Activated CD4-positive, alpha-beta T cell treated with anti-CD3 and anti-CD28 coated beads for 1 hour (primary cell): ENCODE measurements at regions not wholly inside any gene's neighbourhood (a gene's known extent, or its start where the extent isn't known, plus 50 kb on each side); places are given as distances from the start of the nearest gene placed in this dataset.

Source experiments
- DNase-seq: peaks from one replicate; pipeline ENCODE4 v3.0.0-alpha.2; 2020

DNA sequence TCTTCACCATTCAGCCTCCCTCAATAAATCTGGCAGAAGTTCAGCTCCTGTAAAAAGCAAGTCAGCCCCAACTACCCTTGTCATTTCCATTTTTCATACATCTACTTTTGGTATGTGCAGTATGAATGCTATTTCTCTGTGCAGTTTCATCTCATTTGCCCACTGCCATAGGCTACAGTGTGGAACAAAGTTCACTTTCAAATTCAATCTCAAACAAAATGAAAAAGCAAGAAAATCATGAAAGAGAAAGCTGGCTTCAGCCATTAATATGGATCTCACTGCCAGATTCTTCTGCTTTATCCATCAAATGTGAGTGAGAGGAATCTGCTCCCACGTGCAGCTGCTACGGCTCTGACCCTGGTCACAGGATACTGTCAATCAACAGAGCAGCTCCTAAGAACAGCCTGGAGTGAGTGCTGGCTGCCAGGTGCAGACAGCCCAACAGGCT, 494.2 kb downstream of the ZNF608 start:
- DNase-seq: no peak

DNA sequence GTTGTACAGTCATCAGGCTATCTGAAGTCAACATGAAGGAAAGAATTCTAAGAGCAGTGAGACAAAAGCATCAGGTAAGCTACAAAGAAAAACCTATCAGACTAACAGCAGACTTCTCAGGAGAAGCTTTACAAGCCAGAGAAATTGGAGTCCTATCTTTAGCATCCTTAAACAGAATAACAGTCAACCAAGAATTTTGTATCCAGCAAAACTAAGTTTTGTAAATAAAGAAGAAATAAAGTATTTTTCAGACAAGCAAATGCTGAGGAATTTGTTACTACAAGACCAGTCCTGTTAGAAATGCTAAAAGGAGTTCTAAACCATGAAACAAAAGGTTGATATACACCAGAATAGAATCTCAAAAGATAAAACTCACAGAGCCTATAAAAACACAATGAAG, 501.2 kb downstream of the ZNF608 start:
- DNase-seq: no peak

DNA sequence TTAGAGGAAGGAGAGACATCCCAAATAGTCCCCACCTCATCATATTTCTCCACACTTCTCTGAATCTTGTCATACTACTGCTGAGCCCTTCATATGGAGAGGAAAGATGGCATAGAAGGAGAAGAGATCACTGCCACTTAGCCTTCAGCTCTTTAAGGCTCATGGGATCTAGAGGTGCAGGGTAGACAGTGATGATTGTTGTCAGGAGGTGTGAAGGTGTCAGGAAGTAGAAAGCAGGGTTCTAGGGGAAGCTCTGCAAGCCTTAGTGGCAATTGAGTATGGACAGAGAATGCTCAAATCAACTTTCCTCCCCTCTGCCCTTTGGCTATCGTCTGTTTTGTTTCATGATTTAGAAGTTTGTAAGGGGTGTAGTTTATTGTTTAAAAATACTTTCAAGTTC, 505.7 kb downstream of the ZNF608 start:
- no peak for DNase-seq

DNA sequence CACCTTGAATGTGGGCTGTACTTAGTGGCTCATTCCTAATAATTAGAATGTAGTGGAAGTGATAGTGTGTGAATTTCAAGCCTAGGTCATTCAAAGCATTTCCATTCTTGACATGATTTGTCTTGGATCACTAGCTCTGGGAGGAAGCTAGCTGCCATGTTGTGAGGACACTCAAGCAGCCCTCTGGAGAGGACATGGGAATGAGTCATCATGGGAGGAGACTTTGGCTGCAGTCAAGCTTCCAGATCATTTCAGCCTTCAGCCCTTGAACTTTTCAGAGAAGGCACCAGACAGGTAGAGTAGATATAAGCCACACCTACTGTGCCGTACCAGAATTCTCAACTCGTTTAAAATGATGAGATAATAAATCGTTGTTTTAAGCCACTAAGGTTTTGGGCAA, 506.9 kb downstream of the ZNF608 start:
- DNase-seq: no peak

DNA sequence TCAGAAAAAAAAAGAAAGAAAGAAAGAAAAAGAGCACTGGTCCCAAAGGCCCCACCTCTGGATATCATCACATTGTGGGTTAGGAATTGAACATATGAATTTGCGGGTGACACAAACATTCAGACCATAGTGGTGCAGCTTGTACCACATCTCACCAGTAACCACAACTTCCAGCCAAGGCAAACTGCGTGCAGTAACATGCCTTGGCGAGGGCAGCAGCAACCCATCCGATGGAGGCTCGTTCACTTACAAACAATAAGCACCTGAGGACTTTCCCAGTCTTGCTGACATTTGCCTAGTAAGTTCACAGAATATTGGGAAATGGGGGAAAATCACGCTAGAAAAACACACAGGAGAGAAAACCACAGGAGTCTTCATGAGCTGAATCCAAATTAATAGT, 508.1 kb downstream of the ZNF608 start:
- no peak for DNase-seq

DNA sequence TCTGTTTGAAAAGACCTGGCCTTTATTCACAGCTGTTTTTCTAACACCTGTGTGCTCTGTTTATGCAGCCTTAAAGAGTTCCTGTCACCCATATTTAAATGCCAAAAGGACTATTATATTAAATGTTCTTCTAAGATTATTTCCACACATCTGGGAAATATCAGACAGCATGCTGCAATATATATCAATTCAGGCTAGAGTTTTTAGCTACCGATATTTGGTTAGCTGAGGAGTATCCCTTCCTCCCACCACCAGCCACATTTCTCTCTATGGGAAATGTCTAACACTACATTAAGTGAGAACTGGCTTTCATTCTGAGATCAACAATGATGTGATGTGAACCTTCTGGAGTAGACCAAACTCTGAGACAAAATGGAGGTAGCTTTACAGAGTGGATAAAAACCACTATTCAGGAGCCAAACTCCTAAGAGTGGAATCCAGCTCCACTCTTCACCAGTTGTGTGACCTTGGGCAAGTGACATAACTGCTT, 509.2 kb downstream of the ZNF608 start:
- DNase-seq: no peak

DNA sequence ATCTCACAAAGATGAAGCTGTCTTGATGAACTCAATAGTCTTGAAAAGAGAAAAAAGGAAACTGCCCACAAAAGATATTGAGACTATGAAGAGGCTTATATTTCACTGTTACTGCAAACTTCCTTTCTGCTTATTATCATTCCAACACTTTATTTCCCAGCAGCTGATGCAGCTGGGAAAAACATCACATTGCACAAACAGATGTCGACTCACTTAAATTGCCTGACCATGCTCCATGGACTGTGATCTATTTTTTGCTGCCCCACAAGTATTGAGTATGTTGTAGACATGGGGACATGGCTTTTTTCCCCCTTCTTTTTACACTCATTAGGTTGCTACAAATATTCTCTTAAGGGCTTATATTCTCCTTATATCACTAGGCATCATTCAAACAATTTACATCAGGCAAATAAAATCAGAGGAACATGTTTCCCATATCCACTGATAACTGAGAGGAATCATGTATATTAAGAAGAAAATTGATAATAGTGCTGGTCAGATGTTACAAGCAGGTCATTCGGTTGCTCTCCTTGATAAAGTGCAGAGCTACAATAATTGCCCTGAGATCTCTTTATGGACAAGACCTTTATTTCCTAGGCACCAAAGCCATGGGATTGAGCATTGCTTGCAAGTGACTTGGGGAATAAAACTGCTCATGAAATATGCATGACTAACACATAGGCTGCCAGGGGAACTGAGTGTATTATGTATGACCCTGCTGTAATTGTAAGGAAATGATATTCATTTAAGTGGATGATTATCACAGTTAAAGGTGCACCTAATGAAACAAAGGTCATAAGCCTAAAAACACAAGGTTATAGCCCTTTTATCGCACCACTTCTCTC, 509.9 kb downstream of the ZNF608 start:
- no peak for DNase-seq

DNA sequence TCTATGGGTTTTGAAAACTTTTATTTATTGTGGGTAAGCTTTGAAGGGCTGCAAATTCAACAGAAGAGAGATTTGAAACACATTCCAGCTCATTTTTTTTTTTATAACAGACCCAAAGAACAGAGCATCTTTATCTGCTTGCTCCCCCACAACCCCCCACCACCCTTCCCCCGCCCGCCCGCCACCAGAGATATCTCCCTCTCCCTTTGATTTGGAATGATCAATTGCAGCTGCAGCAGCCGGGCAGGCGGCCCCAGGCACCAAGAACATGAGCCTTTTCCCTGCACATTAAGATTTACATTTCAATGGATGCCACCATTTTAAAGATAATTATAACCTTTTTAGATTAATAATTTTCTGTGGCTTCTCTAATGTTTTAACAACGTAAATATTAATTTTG, 510.9 kb downstream of the ZNF608 start:
- DNase-seq: no peak

DNA sequence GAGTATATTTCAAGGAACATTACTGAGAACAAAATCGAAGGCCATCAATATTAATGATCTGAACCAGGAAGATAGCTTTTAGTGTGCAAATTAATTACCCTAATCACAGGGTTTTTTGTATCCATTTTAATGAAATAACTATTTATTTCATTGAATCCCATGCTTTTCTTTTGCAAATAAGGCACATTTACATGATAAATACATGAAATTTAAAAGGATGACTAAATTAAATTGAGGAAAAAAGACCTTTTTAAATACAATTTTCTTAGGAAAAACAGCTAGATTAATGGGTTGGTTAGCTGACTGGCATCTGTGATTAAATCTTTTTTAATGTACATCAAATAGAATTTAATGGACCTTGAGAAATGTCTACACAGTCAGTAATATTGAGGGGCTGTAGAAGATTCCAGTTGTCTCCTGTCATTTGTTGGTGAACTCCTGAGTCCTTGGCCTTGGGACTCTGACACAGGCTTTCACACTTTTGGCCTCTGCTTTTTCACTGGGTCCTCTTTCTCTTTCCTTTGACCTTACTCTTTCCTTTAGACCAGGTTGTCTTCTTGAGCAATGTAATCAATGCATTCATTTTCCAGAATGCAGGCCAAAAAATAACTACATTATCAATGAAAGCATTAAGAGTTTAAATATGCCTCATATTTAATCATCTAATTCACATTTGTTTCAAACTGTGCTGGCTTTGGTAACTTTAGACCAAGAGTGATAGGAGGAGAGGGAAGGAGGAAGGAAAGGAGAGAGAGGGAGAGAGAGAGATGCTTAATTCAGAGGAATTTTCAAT, 511.5 kb downstream of the ZNF608 start:
- DNase-seq: no peak

DNA sequence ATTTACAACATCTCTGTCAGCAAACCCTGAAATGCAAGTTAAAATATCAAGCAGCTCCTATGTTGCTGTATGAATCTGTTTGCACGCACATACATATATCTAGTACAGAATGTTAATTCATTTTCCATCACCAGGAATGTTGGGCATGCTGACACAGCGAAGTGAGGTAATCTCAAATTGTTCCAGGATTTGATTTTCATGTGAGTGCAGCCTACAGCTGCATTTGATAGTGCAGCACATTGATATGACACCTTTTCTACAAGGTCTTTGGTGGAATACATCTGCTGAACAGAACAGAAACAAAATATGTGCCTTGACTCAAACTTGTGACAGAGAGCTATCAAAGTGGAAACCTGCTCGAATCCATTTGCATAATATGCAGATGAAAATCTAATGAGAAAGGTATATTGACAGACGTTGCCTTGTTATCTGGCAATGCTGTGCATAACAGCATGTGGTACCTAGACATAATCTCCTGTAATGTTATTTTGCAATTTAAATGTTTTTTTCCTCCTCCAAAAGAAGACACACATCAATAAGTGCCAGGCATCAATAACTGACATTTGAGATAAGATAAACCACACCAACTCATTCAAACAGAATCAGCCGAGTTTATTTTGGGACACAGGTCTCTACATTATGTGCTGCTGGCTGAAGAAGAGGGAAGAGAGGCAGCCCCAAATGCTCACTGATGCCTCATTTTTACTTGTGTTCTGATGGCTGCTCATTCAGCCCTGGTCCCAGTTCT, 512.2 kb downstream of the ZNF608 start:
- no peak for DNase-seq

DNA sequence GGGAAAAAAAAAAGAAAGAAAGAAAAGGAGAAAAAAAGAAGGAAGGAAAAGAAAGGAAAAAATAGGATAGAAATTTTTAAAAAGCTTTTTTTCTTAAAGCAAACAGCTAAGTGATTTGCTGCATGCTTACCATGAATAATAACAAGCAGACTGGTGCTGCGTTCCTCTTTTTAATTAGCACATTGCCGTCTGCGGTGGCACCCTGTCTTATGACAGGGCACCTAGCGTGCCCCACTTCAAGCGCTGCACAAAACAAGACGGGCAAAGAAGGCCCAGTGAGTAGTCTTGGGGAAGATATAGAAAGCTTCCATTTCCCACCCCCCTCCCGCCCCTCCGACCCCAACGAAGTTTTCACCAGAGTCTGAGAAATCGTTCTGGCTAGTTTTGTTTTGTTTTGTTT, 513.9 kb downstream of the ZNF608 start:
- no peak for DNase-seq

DNA sequence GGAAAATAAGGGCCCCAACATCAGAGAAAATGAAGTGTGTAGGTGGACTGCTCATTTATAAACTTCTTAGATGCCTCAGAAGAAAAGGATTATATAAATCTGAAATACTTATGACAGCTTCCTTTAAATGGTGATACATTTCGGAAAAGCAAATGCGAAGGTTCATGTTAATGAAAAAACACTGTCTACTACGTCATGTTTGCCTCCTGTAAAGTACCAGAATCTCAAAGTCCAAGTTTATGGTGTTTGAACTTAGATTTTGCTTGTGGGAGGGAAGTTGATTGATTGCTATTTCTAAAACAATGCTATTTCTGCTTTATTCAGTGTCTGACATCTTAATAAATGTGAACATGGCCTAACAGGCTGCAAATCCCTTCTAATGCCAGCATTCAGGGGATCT, 514.6 kb downstream of the ZNF608 start:
- DNase-seq: no peak

DNA sequence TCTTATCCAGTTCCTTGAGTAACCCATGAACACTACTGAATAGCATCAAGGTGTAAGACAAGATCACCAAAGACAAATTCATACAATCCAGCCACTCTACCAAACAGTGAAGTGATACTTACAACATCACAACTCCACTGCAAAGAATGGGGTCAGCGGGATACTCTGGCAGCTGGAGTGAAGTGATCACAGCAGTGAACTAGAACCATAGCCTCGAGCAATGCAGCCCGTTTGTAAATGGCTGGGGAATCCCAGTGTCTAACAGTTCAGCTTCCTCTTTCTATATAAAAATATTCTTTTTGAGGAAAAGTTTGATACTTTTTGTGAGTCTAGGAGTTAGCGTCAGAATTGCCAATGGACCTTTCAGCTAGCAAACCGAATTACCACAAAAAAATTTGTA, 515.2 kb downstream of the ZNF608 start:
- DNase-seq: no peak

DNA sequence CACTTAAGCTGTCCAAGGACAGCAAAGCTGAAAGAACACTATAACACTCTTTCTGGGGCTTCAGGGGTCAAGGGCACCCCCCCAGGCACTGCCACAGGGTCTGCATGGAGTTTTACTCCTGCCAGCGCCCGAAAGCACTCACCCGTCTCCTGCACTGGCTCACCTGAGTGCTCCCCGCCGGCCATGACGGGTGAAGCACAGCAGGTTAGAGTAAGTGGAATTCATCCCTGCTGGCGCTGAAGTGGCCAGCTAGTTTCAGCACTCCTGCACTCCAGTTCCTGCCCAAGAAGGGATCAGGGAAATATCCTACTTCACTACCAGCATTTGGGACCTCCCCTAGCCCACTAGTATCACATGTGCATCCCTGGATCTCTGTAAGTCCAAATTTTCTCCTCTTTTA, 516.0 kb downstream of the ZNF608 start:
- no peak for DNase-seq

DNA sequence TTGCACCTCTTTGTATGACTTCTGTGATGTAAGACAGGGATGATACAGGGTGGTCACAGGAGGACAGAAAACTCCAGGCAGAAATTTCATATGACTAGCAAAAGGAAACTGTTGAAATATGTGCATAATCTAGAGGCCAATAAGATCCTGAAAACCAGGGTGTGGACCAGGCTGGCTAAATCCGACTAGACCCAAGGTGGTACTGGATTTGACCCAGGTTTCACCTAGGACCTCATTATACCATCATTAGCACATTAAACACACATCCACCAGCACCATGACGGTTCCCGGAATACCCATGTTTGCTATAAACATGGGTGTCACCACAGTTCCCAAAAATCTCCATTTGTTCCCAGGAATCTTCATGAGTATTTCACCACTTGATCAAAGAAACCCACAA, 517.1 kb downstream of the ZNF608 start:
- DNase-seq: no peak

DNA sequence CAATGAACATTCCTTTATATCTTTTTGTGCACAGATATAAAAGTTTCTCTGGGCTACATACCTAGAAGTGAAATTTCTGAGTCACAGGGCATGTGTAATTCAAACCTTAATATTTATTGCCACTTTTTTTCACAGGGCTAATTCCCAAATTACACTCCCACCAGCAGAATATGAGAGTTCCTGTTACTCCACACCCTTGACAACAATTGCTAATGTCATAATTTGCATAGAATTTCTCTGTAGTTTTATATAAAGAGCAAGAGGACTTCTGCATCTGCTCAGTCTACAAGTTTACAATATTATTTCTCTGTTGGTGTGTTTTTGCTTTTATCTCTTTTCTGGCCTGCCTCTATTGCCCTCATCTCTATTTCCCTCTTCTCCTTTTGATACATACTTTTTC, 518.5 kb downstream of the ZNF608 start:
- DNase-seq: no peak

DNA sequence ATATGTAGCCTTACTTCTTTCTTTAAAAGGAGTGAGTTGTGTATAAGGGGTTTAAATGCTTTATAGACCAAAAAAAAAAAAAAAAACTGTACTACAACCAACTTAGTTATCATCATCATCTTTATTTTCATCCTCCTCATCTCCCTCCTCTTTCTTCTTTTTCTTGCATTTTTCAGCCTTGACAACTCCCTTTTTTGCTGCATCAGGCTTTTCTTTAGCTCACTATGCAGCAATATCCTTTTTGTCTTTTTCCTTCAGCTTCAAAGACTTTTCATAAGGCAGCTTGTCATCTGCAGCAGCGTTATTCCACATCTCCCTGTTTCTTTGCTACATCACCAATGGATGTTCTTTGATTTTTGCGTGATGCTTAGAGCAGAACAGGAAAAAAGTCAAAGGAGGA, 526.0 kb downstream of the ZNF608 start:
- DNase-seq: no peak

DNA sequence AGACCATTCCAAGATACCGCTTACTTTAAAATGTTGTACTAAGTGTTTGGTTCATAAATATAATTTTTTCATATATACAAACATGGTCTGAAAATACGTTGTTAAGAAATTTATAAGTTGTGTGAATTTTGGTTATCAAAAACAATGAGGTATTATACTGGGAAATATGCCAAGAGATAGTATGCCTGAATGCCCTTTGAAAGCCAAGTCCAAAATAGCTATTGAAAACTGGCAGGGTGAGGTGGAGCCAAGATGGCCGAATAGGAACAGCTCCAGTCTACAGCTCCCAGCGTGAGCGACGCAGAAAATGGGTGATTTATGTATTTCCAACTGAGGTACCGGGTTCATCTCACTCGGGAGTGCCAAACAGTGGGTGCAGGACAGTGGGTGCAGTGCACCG, 533.5 kb downstream of the ZNF608 start:
- DNase-seq: no peak

DNA sequence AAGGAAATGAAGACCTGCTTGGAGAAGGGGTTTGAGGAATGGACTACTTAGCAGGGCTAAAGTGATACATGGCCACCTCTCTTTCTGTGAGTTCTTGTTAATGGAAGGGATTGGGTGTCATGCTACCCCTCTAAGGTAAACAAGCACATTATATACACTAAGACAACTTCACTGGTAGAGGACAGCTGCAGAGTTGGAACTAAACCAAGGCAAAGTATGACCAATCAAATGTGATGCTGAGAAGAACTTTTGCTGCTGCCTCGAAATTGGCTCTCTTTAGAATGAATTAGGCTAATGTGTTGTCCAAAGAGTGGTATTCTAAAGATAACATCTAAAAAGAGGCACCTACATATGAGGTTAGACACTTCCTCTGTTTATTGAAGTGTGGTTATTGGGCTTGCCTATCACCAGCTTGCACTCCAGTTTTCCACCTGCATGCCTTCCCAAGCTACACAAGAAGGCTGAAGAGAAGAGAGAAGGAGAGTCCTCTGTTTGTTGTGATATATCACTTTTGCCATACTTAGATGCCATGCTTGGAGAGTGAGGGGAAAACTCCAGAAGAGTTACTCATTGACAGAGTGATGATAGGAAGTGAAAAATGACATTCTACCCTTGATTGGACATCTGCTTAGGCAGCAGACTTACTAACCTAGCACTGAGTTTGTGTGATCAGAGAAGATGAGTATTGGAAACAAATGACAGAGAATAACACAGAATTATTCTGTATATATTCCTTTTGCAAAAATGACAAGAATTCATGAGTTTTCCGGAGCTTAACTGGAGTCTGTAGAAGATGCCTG, 536.1 kb downstream of the ZNF608 start:
- no peak for DNase-seq

DNA sequence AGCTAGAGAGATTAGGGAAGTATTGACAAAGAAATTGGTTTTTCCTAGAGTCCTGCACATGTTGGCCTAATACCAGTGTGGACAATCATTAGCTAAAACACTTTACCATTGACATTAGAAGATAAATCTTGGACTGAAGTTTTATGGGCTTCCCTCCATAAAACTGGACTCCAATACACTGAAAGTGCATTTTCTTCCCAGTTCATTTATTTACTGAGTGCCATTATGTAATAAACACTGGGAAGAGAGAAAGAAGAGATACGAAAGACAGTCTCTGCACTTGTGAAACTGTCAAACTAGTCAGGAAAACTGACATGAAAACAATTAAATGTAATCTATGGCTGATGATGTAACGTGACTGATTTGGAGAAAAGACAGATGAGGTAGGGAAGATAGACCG, 539.3 kb downstream of the ZNF608 start:
- no peak for DNase-seq

DNA sequence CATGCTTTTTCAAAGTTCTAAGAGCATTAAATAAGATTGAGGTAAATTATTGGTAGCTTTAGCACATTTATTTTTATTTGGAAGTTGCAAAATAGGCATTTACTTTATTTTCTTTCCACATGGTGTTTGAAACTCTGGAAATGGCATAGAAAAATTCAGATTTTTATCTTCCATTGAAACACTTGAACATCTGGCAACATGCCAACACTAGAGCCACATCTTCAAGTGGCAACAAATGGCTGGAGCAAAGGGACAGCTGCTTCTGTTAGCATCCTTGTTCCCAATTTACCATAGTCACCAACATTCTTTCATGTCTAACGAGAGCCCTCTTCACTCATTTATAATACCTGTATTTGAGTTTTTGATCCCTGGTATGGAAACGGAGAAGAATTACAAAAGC, 539.9 kb downstream of the ZNF608 start:
- no peak for DNase-seq

DNA sequence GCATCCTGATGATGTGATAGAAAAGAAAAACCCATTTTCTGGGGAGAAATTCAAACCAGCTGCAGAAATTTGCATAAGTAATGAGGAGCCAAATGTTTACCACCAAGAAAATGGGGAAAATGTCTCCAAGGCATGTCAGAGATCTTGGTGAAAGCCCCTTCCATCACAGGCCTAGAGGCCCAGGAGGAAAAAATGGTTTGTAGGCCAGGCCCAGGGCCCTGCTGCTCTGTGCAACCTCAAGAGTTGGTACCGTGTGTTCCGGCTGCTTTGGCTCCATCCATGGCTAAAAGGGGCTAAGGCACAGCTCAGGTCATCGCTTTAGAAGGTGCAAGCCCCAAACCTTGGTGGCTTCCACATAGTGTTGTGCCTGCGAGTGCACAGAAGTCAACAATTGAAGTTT, 543.1 kb downstream of the ZNF608 start:
- no peak for DNase-seq

DNA sequence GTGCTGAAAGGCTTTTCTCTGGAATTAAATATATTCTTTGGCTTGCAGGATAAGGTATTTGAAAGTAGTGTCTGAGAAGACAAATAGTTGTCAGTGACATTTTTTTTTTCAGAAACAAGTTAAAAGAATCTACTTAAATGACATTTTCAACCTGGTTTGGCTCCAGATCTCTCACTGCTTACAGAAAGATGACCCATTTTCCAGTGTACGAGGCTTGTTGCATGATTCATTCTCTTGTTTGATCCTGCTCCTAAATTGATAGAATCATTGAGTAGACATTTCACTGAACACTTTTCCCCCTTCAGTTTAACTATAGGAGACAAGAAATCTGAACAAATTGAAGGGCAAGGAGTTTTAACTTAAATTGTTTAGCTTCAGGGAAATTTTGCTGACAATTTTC, 546.1 kb downstream of the ZNF608 start:
- DNase-seq: no peak
